Left forelimb (tissue), 1 donor: ENCODE measurements at regions not wholly inside any gene's neighbourhood (a gene's known extent, or its start where the extent isn't known, plus 50 kb on each side); places are given as distances from the start of the nearest gene placed in this dataset.
A peak's percentile ranks its signal among the peaks of the same experiment; 100 is the strongest.

ENCODE experiments used
- DNase-seq: peaks from one replicate; pipeline ENCODE4 v3.0.0-alpha.2; 2018; ENCODE audit warnings: low spot score

- DNase-seq, result no peak
Measured at GRCh38 chr13:40429706-40430545, 236.5 kb downstream of the FOXO1 start.

GRCh38 chr13:40432018-40432978, 234.1 kb downstream of the FOXO1 start:
- no peak for DNase-seq

- DNase-seq, result no peak
Measured at GRCh38 chr13:40433001-40433400, 233.4 kb downstream of the FOXO1 start.

GRCh38 chr13:40433577-40433976, 232.9 kb downstream of the FOXO1 start:
- no peak for DNase-seq

GRCh38 chr13:40434516-40435397, 231.7 kb downstream of the FOXO1 start:
- no peak for DNase-seq

- no peak for DNase-seq
Measured at GRCh38 chr13:40438022-40438680, 228.3 kb downstream of the FOXO1 start.

GRCh38 chr13:40438999-40439797, 227.2 kb downstream of the FOXO1 start:
- no peak for DNase-seq

- DNase-seq, result no peak
Measured at GRCh38 chr13:40439928-40440327, 226.5 kb downstream of the FOXO1 start.

- DNase-seq, result no peak
Measured at GRCh38 chr13:40440990-40441820, 225.2 kb downstream of the FOXO1 start.

GRCh38 chr13:40442231-40442630, 224.2 kb downstream of the FOXO1 start:
- DNase-seq, result no peak

- no peak for DNase-seq
Measured at GRCh38 chr13:40442826-40443225, 223.6 kb downstream of the FOXO1 start.

GRCh38 chr13:40444241-40444640, 222.2 kb downstream of the FOXO1 start:
- no peak for DNase-seq

- no peak for DNase-seq
Measured at GRCh38 chr13:40445557-40445990, 220.9 kb downstream of the FOXO1 start.

- DNase-seq, result no peak
Measured at GRCh38 chr13:40446365-40446764, 220.1 kb downstream of the FOXO1 start.

GRCh38 chr13:40447857-40448256, 218.6 kb downstream of the FOXO1 start:
- DNase-seq, result no peak

- no peak for DNase-seq
Measured at GRCh38 chr13:40452038-40452666, 214.3 kb downstream of the FOXO1 start.

- DNase-seq, result no peak
Measured at GRCh38 chr13:40452741-40453334, 213.6 kb downstream of the FOXO1 start.

GRCh38 chr13:40453351-40454021, 213.0 kb downstream of the FOXO1 start:
- DNase-seq, result peak; percentile 18
